ENCODE measurements at regions not wholly inside any gene's neighbourhood (a gene's known extent, or its start where the extent isn't known, plus 50 kb on each side); places are given as distances from the start of the nearest gene placed in this dataset.
"Not testable (repeated sequence)": the region's sequence is repeated elsewhere in the genome, so short reads cannot be mapped to it uniquely, and the experiment has no call there.

DNA sequence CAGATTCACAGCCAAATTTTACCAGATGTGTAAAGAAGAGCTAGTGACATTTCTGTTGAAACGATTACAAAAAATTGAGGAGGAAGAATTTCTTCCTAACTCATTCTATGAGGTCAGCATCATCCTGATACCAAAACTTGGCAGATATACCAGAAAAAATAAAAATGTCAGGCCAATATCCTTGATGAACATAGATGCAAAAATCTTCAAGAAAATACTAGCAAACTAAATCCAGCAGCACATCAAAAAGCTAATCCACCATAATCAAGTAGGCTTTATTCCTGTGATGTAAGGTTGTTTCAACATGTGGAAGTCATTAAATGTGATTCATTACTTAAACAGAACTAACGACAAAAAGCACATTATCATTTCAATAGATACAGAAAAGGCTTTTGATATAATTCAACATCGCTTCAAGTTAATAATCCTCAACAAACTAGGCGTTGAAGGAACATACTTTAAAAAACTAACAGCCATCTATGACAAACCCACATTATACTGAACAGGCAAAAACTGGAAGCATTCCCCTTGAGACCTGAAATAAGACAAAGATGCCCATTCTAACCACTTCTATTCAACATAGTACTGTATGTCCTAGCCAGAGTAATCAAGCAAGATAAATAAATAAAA is 807.7 kb upstream of the ZWINT start:
- DNase-seq (ENCODE audit: low spot score) = no peak

DNA sequence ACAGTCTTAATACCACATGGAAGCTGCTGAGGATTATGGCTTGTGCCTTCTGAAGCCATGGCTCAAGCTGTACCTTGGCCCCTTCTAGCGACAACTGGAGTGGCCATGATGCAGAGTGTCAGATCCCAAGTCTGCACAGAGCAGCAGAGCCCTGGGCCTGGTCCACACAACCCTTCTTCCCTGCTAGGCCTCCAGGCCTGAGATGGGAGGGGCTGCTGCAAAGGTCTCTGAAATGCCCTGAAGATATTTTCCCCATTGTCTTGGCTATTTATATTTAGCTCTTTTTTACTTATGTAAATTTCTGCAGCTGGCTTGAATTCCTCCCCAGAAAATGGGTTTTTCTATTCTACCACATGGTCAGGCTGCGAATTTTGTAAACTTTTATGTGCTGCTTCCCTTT is 804.6 kb upstream of the ZWINT start:
- no peak for DNase-seq (ENCODE audit: low spot score)

DNA sequence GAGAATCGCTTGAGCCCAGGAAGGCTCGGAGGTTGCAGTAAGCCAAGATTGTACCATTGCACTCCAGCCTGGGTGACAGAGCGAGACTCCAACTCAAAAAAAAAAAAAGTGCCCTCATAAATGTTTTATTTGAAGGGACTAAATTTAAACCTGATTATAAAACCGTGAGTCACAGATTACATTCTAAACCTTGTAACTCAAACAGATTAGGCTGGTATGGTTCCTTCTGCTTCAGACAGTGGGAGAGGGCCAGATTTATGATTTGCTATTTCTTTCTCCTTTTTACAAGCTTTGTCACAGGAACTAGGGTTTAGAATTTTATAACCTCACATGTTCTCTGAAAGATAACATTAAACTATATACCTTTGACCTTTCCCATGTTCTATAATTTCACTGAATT is 801.2 kb upstream of the ZWINT start:
- no peak for DNase-seq (ENCODE audit: low spot score)

DNA sequence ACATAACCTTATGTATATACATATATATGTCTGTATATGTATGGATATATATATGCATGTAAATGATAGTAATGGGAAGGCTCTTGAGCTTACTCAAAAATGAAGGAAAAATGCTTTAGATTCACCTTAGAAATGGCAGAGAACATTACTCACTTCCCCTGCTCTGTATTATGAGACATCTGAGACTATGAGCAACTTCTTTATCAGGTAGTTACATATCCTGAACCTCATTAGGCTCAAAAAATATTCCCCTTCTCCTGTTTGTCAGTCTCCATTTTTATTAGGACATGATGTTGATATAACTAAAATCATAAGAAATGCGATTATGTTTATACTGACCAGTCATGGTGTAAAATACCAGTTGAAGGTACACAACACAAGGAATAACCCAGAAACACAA is 800.1 kb upstream of the ZWINT start:
- no peak for DNase-seq (ENCODE audit: low spot score)

DNA sequence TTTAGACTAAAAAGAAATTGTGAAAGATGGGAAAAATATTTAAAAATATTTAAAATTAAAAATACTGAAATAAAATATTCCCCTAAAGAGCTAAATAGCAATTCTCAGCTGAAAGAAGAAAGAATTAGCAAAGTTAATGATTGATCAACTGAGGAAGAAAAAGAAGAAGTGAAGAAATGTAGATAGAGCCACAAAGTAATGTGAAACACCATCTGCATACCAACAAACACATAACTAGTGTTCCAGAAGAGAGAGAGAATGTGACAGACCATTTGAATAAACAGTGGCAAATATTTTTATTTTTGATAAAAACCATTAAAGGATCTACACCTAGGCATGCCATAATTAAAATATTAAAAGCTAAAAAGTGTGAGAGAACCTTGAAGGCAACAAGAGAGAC is 784.5 kb upstream of the ZWINT start:
- no peak for DNase-seq (ENCODE audit: low spot score)

DNA sequence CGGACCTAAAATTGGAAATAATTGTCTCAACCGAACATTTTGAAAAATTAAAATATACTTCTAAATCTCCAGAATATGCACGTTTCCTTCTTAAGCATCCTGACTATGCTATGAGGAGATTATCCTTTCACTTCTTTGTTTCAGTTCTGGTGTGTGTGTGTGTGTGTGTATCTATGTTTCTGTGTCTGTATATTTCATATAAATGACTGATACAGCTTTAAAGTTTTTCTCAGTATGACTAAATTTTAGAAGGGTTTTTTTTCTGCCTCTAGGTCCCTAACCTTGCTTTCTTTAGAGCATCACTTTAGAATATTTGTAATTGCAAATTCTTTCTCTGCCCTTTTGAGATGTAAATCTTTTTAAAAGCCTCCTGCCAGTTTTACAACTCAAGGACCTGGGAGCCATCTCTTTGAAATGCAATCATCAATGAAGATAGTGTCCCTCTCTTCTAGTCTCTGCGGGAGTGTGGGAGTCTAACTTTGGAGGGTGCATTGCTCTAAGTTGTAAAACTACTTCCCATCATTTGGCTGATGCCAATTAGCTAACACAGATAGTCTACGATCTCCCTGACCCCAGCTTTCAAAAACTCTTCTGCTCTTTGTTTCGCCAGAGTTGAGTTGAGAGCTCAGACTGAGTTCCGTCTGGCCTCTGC is 782.0 kb upstream of the ZWINT start:
- DNase-seq (ENCODE audit: low spot score) = no peak

DNA sequence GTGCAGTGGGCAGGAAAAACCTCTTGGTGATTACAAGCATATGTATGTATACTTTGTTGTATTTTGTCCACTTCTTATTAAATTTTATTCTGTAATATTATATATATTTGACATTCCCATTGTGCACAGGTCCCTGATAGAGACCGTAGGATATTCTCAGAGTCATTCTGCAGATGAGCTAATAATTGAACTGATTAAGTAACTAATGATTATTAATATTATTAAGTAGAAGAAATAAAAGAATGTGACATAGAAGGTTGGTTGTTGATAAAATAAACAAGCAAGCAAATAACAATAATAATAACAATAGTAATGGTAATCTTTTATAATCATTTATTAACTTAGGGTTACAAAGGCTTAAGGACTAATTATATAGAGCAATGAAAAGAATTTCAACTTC is 780.6 kb upstream of the ZWINT start:
- no peak for DNase-seq (ENCODE audit: low spot score)

DNA sequence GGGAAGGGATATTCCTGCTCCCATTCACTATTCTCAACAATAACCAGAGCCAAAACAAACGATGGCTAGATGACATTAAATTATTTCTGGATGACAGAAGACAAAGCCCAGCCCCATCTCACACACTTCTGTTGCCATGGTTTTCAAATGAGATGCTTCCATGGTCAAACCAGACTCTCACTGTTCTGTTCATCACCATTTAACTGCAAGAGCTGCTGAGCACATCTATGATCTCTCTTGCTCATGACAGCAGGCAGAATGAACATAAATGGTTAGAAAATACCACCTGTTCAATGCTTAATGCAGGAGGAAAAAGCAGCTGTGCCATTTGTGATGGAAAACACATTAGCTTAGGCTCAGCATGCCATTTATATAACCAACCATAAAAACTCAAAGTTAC is 758.6 kb upstream of the ZWINT start:
- DNase-seq (ENCODE audit: low spot score) = no peak

DNA sequence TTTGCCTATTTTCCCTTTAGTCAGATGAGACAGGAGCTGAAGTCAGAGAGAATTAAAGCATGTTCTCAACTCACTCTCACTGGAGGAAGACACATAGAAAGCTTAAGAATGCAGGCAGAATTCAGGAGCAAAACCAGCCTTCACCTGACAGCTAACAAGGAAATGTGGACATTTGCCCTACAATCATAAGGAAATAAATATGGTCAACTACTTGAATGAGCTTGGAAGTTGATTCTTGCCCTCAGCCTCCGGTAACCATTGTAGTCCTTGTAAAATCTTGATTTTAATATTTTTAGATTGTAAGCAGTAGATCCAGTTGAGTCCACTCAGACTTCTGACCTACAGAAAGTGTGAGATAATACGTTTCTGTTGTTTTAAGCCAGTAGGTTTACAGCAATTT is 752.5 kb upstream of the ZWINT start:
- no peak for DNase-seq (ENCODE audit: low spot score)

DNA sequence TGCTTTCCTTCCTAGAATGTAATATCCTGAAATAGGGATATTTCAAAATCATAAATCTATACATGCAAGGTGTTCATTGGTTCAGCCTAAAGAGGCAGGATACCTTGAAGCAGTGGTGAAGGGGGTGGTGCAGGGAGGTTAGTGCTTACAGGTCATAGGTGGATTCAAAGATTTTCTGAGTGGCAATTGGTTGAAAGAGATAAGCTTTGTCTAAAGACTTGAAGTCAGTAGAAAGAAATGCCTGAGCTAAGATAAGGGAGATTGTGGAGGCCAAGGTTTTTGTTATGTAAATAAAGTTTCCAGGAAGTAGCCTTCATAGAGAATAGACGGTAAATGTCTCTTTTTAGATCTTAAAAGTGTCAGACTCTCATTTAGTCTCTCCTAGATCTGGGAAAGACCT is 741.2 kb upstream of the ZWINT start:
- no peak for DNase-seq (ENCODE audit: low spot score)

DNA sequence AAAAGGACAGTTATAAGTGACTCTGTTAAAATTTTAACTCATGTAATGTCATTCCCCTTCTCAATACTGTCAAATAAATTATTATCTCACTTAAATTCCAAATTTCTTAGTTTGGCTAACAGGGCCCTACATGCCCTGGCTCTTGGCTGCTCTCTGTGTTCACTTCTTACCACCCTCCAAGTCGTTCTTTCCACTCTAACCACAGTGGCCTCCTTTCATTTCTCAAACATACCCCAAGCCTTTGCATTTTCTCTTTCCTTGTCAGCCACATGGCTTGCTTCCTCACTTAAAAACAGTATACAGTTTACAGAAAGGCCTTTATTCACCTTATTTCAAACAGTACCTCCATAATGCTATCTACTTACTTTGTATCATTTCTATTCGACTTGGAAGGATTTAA is 737.1 kb upstream of the ZWINT start:
- DNase-seq (ENCODE audit: low spot score) = no peak

DNA sequence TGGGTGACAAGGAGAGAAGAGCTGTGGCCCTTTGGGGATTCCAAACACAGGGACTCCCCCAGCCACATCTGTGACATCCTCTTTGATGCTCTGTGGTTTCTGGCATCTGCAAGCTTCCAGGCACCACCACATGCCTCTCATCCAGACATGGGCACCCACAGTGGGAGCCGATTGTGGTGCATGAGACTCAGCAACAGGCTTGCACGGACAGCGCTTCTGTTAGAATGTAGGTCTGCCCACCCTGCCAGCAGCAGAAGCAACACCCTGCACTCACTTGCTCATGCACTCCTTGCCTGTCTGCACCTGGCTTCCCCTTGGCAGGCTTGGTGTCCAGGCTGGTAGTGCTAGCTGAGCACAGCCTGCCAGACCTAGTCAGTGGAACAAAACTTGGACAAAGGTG is 735.0 kb upstream of the ZWINT start:
- DNase-seq (ENCODE audit: low spot score) = no peak

DNA sequence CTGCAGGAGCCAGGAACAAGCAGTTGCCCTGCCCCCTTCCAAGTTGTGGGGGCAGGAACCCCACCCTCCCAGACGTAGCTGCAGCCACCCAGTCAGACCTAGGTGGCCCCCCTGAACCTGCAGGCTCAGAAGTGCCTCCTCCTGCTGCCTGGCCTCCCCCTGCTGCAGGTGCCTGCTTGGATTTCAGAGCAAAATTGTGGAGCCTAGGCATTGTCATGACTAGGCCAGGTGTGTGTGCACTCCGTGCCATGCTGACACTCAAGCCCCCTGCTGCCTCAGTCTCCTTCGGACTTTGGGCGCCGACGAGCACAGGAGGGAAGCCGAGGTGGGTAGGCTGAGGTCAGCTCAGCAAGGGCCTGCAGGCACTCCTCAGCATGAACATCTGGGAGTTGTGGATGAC is 733.9 kb upstream of the ZWINT start:
- DNase-seq (ENCODE audit: low spot score) = no peak

DNA sequence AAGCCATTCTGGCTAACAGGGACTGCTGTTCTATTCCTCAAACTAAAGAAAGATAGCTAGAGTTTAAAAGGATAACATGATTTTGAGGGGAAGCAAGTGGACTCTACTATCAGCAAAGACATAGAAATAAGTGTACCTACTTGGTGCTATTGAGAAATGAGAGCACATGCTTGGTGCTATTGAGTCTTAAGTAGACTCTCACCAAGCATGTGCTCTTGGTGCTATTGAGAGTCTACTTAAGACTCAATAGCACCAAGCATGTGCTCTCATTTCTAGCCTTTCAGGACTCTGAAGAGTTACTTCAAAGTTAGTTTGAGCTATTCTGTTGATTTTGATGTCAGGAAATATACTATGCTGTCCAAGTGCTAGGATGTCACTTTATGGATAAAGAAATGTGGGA is 733.0 kb upstream of the ZWINT start:
- DNase-seq (ENCODE audit: low spot score) = no peak

DNA sequence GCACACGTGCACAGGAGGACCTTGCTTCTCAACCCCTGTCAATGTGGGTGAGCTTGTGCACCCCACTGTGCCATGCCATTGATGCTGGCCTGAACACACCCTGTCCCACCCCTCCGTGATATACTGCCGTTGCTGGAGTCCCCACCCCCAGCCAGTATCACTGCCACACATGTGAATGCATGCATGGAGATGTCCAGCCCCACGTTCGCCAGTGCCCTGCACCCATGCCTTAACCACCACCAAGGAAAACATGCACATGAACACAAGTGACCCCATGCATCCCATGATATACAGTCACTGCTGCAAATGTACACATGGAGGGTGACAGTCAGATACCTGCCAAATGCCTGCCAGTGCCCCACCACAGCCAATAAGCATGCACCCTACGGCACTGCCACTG is 692.5 kb upstream of the ZWINT start:
- no peak for DNase-seq (ENCODE audit: low spot score)

DNA sequence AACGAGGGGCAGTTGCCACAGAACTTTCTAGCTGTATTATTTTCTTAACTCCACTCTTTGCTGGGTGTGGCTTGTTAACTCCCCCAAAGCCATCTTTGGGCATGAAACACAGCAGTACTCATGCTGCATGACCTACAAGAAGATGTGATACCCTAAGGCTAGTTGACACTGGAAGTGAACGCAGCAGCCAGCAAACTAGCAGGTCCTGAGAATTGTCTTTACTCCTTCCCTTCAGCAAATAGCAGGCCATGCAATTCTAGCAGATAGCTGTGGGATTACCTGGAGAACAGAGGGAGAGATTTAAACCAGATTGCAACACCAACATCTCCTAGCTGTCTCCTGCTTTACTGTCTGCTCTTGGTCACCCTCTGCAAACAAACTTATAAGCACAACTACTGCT is 688.0 kb upstream of the ZWINT start:
- no peak for DNase-seq (ENCODE audit: low spot score)

DNA sequence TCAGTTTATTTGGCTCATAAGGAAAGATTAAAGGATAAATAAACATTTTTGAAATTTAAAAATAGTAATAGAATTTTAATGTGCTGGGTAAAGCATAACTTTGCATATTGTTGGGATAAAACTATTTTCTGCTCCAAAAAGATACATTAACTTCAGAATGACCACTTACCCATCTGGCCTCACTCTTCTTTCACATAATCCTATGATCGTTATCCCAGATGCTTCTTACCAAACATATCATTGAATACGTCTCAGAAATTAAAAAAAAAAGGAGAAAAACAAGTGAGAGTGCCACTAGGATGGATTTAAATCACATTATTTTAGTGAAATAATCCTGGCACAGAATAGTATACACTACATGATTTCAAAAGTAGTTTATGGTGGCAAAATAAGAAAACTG is 677.5 kb upstream of the ZWINT start:
- DNase-seq (ENCODE audit: low spot score) = no peak

DNA sequence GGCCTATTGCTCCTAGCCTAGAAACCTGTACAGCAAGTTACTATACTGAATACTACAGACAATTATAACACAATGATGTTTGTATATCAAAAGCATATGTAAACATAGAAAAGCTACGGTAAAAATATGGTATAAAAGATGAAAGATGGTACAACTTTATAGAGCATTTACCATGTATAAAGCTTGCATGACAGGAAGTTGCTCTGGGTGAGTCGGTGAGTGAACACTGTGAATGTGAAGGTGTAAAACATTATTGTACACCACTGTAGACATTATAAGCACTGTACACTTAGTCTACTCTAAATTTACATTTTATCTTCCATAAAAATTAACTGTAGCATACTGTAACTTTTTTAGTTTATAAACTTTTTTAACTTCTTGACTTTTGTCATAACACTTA is 674.3 kb upstream of the ZWINT start:
- DNase-seq (ENCODE audit: low spot score) = no peak

DNA sequence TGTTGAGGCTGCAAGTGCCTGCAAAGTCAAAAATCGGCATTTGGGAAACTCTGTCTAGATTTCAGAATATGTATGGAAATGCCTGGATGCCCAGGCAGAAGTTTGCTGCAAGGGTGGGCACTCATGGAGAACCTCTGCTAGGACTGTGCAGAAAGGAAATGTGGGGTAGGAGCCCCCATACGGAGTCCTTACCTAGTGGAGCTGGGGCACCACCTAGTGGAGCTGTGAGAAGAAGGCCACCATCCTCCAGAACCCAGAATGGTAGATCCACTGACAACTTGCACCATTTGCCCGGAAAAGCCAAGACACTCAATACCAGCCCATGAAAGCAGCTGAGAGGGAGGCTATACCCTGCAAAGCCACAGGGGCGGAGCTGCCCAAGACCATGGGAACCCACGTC is 671.2 kb upstream of the ZWINT start:
- not testable (repeated sequence) for DNase-seq (ENCODE audit: low spot score)

DNA sequence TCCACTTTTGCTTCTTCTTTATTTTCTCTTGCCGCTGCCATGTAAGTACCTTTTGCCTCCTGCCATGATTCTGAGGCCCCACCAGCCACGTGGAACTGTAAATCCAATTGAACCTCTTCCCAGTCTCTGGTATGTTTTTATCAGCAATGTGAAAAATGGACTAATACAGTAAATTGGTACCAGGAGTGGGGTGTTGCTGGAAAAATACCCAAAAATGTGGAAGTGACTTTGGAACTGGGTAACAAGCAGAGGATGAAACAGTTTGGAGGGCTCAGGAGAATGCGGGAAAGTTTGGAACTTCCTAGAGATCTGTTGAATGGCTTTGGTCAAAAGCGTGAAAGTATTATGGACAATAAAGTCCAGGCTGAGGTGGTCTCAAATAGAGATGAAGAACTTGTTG is 670.3 kb upstream of the ZWINT start:
- no peak for DNase-seq (ENCODE audit: low spot score)

DNA sequence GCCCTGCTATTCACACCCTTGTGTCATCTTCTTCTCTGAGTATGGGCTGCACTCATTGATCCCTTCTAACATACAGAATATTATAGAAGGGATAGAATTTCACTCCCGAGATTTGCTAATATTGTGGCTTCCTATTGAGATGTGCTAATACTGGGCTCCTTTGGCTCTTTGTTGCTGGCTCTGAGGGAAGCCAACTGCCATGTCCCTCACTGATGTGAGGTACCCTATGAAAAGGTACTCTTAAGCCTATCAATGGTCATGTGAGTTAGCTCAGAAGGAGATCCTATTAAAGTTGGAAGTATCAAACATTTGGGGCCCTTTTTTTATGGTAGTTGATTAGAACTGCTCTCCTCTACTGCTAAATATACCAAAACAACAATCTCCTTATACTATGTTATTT is 665.2 kb upstream of the ZWINT start:
- no peak for DNase-seq (ENCODE audit: low spot score)

DNA sequence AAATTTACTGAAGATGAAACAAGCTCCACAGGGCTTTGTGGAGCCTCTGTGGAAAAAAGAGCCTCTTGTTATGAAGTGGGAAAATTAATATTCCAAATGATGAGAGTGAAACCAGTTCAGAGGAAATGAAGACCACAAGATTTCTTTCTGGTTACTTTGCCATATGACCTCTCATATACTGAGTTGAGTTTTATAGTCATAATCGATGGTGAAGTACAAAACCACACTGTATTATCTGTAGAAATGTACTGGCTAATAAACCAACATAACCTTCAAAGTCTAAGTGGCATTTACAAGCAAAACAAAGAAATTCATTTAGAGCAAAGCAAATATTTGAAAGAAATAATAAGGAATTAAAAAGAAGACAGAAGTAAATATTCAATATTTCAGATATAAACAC is 662.6 kb upstream of the ZWINT start:
- DNase-seq (ENCODE audit: low spot score) = no peak

DNA sequence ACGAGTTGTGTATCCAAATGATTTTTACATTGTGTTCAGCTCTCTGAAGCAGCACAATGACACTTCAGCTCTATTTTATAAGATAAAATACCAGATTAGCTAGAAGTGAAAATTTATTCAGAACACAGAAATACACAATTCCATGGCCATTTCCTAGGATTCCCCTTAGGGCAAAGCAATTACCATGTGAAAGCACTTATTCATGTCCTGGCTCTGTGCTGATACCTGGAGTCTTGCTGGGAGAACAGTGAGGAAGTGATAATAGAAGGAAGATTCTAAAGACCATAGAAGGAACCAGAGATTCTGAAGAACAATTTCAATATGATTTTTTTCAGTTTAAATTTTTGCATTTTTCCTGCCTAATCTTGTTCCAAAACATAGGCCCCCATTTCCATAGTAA is 657.4 kb upstream of the ZWINT start:
- no peak for DNase-seq (ENCODE audit: low spot score)

DNA sequence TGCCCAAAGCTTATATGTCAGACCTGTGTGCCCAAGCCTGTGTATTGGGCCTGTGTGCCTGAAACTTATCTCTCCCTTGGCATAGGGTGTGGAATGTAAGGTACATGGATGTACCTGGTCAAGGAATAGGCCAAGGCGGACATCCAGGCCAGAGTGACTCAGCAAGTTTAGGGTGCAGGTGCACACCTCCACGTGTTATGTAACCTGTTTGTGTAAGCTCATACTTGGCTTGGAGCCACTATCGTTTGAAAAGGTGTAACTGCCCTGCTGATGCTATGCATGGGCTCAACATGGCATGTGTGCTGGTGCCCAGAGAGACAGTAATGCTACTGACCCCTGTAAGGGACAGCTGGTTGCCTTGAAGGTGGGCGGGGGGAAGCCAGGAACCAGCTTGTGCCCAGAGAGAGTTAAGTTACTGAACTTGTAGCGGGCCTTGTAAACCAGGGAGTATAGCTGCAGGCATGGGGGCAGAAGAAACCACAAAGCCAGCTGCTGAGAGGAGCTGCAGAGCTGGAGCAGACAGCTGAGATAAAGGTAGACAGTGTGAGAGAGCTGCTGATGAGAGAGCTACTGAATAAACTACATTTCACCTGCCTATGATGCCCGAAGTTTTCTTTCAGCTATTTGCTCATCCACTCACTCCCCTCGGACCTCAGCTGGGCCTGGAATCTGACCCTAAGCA is 656.4 kb upstream of the ZWINT start:
- no peak for DNase-seq (ENCODE audit: low spot score)
